ENCODE measurements at regions not wholly inside any gene's neighbourhood (a gene's known extent, or its start where the extent isn't known, plus 50 kb on each side); places are given as distances from the start of the nearest gene placed in this dataset.

DNA sequence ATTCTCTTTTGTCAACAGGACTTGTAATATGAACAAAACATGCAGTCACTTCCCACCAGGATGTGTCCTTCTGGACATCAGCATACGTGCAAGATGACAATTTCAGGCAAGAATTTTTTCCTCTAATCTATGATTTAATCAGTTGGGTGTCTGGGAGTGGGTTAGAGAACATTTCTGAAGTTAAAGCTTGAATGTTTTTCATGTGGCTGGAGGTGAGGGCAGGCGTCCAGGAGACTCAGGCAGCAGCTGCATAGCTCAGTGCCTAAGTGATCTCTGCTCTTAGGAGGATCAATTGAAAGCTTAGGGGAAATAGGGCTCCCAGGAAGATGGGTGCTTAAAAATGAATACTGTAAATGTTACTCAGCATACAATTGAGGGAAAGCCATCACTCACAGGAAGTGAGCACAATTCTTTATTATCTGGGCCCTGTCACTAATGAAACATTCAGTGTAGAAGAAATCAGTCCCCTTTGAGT lies 457.6 kb upstream of the KLF6 start (continued):
- TF ChIP-seq, protein P1, sequence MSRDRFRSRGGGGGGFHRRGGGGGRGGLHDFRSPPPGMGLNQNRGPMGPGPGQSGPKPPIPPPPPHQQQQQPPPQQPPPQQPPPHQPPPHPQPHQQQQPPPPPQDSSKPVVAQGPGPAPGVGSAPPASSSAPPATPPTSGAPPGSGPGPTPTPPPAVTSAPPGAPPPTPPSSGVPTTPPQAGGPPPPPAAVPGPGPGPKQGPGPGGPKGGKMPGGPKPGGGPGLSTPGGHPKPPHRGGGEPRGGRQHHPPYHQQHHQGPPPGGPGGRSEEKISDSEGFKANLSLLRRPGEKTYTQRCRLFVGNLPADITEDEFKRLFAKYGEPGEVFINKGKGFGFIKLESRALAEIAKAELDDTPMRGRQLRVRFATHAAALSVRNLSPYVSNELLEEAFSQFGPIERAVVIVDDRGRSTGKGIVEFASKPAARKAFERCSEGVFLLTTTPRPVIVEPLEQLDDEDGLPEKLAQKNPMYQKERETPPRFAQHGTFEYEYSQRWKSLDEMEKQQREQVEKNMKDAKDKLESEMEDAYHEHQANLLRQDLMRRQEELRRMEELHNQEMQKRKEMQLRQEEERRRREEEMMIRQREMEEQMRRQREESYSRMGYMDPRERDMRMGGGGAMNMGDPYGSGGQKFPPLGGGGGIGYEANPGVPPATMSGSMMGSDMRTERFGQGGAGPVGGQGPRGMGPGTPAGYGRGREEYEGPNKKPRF (IDR thresholded peaks at IDR 0.05; ENCODE audit: low read depth, low read length): no peak
- TF ChIP-seq, protein P2, sequence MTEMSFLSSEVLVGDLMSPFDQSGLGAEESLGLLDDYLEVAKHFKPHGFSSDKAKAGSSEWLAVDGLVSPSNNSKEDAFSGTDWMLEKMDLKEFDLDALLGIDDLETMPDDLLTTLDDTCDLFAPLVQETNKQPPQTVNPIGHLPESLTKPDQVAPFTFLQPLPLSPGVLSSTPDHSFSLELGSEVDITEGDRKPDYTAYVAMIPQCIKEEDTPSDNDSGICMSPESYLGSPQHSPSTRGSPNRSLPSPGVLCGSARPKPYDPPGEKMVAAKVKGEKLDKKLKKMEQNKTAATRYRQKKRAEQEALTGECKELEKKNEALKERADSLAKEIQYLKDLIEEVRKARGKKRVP (CRISPR knock-in tag; IDR thresholded peaks at IDR 0.05): no peak
- TF ChIP-seq BHLHE40 (IDR thresholded peaks at IDR 0.05; ENCODE audit: low read length): no peak

DNA sequence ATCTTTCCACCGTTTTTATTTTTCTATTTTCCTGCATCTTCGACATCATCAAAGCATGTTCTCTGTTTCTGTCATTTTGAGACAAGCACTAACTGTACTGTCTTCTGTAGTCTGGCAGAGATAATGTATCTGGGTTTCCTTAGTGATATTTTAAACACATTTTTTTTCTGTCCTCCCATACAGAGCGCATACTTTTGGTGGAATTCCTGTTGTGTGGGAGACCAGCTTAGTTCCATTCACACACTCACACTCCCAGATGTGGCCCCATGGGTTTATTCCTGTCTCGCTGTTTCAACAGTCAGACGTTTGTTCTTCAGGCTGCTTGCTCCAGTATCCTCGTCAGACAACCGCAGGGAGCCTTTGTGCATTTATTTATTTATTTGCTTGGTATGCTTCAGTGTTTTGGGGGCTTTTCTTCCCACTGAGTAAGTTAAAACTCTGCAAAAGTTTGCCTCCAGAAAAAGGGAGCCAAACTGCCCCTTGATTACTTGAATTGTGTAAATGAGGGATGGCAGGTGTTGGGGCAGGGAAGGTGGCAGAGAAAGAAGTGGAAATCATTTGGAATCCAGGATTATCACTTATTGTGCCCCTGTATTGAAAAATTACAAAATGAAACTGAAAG lies 456.8 kb upstream of the KLF6 start:
- TF ChIP-seq SRSF3 (IDR thresholded peaks at IDR 0.05; ENCODE audit: insufficient read depth, low read length) (no peak), ELF1 (tag; IDR thresholded peaks at IDR 0.05) (no peak), SOX6 (IDR thresholded peaks at IDR 0.05) (no peak), SAFB2 (IDR thresholded peaks at IDR 0.05; ENCODE audit: borderline replicate concordance, low read depth, low read length, severe bottlenecking) (no peak), ZBTB17 (CRISPR knock-in tag; IDR thresholded peaks at IDR 0.05) (no peak), ZKSCAN8 (CRISPR knock-in tag; IDR thresholded peaks at IDR 0.05) (no peak), GABPB2 (CRISPR knock-in tag; conservative IDR thresholded peaks at IDR 0.05) (no peak), NFYB (IDR thresholded peaks at IDR 0.05; ENCODE audit: extremely low read depth, insufficient read length) (no peak), SMARCC2 (IDR thresholded peaks at IDR 0.05; ENCODE audit: low read depth) (no peak), FOXJ3 (CRISPR knock-in tag; IDR thresholded peaks at IDR 0.05) (no peak), CBX5 (IDR thresholded peaks at IDR 0.05; ENCODE audit: borderline replicate concordance, low read depth) (no peak)
- TF ChIP-seq, protein P3, sequence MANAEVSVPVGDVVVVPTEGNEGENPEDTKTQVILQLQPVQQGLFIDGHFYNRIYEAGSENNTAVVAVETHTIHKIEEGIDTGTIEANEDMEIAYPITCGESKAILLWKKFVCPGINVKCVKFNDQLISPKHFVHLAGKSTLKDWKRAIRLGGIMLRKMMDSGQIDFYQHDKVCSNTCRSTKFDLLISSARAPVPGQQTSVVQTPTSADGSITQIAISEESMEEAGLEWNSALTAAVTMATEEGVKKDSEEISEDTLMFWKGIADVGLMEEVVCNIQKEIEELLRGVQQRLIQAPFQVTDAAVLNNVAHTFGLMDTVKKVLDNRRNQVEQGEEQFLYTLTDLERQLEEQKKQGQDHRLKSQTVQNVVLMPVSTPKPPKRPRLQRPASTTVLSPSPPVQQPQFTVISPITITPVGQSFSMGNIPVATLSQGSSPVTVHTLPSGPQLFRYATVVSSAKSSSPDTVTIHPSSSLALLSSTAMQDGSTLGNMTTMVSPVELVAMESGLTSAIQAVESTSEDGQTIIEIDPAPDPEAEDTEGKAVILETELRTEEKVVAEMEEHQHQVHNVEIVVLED (CRISPR knock-in tag; IDR thresholded peaks at IDR 0.05): no peak
- H3K4me1 ChIP-seq (replicated peaks in 1 of 2; ENCODE audit: control insufficient read depth in 2 of 2, insufficient read depth in 2 of 2, low read length in 2 of 2): no peaks in the 10 kb centered on the region
- no peaks in the 10 kb centered on the region for H4K20me1 ChIP-seq (replicated peaks; ENCODE audit: control insufficient read depth, insufficient read depth, low read length)
- DNase-seq (ENCODE audit: extremely low read depth in 1 of 4, low spot score in 3 of 4): no peak
- H3K36me3 ChIP-seq (ENCODE audit: control insufficient read depth, insufficient read depth, low read length): no peaks in the 10 kb centered on the region
- peaks cover 0 to 8% of the 10 kb centered on the region in 2 experiments; a peak in 1 of 5 replicates for H3K27me3 ChIP-seq (ENCODE audit: control insufficient read depth in 2 of 2, insufficient read depth in 2 of 2, low read length in 2 of 2)
- POLR2A ChIA-PET: no interaction called here
- in situ Hi-C loops (cut with MboI) (no loop called here), intact Hi-C loops (cut with micrococcal nuclease) (no loop called here)
- 2% methylated on average over 7 of the region's 7 CpGs for WGBS (ENCODE audit: insufficient coverage, low coverage, missing lambda C conversion rate)
- FAIRE-seq: no peak
- ATAC-seq: no peak
- no peak overlapping the region for H3K4me3 ChIP-seq
- no TSS peak for BruUV-seq (replicated peaks)
- no peaks in the 10 kb centered on the region for H3K79me2 ChIP-seq (ENCODE audit: control insufficient read depth, insufficient read depth, low read length)
- CTCF ChIA-PET (ENCODE audit: low intra/inter-chr PET ratio): no interaction called here
- no peak overlapping the region for H2AFZ ChIP-seq (ENCODE audit: low read depth, low read length)
- H3K9me1 ChIP-seq (ENCODE audit: control insufficient read depth, insufficient read depth, low read length): no peaks in the 10 kb centered on the region
- no peak overlapping the region for H3K4me2 ChIP-seq (ENCODE audit: insufficient read depth, low read length)
- no peak overlapping the region for H3K27ac ChIP-seq (ENCODE audit: extremely low read depth, low read depth, low read length)
- H3K9me3 ChIP-seq (replicated peaks; ENCODE audit: control insufficient read depth, insufficient read depth, low read depth, low read length): no peaks in the 10 kb centered on the region
- H3K9ac ChIP-seq (ENCODE audit: insufficient read depth in 1 of 2, low read depth in 2 of 2, low read length in 2 of 2): no peak overlapping the region

All from K562 (cell line).